ENCODE measurements at regions not wholly inside any gene's neighbourhood (a gene's known extent, or its start where the extent isn't known, plus 50 kb on each side); places are given as distances from the start of the nearest gene placed in this dataset.

- TF ChIP-seq, protein P1, sequence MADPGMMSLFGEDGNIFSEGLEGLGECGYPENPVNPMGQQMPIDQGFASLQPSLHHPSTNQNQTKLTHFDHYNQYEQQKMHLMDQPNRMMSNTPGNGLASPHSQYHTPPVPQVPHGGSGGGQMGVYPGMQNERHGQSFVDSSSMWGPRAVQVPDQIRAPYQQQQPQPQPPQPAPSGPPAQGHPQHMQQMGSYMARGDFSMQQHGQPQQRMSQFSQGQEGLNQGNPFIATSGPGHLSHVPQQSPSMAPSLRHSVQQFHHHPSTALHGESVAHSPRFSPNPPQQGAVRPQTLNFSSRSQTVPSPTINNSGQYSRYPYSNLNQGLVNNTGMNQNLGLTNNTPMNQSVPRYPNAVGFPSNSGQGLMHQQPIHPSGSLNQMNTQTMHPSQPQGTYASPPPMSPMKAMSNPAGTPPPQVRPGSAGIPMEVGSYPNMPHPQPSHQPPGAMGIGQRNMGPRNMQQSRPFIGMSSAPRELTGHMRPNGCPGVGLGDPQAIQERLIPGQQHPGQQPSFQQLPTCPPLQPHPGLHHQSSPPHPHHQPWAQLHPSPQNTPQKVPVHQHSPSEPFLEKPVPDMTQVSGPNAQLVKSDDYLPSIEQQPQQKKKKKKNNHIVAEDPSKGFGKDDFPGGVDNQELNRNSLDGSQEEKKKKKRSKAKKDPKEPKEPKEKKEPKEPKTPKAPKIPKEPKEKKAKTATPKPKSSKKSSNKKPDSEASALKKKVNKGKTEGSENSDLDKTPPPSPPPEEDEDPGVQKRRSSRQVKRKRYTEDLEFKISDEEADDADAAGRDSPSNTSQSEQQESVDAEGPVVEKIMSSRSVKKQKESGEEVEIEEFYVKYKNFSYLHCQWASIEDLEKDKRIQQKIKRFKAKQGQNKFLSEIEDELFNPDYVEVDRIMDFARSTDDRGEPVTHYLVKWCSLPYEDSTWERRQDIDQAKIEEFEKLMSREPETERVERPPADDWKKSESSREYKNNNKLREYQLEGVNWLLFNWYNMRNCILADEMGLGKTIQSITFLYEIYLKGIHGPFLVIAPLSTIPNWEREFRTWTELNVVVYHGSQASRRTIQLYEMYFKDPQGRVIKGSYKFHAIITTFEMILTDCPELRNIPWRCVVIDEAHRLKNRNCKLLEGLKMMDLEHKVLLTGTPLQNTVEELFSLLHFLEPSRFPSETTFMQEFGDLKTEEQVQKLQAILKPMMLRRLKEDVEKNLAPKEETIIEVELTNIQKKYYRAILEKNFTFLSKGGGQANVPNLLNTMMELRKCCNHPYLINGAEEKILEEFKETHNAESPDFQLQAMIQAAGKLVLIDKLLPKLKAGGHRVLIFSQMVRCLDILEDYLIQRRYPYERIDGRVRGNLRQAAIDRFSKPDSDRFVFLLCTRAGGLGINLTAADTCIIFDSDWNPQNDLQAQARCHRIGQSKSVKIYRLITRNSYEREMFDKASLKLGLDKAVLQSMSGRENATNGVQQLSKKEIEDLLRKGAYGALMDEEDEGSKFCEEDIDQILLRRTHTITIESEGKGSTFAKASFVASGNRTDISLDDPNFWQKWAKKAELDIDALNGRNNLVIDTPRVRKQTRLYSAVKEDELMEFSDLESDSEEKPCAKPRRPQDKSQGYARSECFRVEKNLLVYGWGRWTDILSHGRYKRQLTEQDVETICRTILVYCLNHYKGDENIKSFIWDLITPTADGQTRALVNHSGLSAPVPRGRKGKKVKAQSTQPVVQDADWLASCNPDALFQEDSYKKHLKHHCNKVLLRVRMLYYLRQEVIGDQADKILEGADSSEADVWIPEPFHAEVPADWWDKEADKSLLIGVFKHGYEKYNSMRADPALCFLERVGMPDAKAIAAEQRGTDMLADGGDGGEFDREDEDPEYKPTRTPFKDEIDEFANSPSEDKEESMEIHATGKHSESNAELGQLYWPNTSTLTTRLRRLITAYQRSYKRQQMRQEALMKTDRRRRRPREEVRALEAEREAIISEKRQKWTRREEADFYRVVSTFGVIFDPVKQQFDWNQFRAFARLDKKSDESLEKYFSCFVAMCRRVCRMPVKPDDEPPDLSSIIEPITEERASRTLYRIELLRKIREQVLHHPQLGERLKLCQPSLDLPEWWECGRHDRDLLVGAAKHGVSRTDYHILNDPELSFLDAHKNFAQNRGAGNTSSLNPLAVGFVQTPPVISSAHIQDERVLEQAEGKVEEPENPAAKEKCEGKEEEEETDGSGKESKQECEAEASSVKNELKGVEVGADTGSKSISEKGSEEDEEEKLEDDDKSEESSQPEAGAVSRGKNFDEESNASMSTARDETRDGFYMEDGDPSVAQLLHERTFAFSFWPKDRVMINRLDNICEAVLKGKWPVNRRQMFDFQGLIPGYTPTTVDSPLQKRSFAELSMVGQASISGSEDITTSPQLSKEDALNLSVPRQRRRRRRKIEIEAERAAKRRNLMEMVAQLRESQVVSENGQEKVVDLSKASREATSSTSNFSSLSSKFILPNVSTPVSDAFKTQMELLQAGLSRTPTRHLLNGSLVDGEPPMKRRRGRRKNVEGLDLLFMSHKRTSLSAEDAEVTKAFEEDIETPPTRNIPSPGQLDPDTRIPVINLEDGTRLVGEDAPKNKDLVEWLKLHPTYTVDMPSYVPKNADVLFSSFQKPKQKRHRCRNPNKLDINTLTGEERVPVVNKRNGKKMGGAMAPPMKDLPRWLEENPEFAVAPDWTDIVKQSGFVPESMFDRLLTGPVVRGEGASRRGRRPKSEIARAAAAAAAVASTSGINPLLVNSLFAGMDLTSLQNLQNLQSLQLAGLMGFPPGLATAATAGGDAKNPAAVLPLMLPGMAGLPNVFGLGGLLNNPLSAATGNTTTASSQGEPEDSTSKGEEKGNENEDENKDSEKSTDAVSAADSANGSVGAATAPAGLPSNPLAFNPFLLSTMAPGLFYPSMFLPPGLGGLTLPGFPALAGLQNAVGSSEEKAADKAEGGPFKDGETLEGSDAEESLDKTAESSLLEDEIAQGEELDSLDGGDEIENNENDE (IDR thresholded peaks at IDR 0.05; ENCODE audit: insufficient replicate concordance, low read length), result no peak
- no peak for TF ChIP-seq KDM1A (IDR thresholded peaks at IDR 0.05; ENCODE audit: borderline replicate concordance, low read length)
- TF ChIP-seq PHF8 (conservative IDR thresholded peaks at IDR 0.05; ENCODE audit: low read depth, low read length), result no peak
- no peak for TF ChIP-seq JUN (IDR thresholded peaks at IDR 0.05; ENCODE audit: low read depth, low read length)
- TF ChIP-seq CTBP2 (IDR thresholded peaks at IDR 0.05; ENCODE audit: borderline replicate concordance, insufficient read depth, insufficient read length, low read length), result no peak
- no peak for TF ChIP-seq ATF3 (IDR thresholded peaks at IDR 0.05; ENCODE audit: insufficient read depth, low read depth, low read length)
- TF ChIP-seq CREB1 (IDR thresholded peaks at IDR 0.05), result no peak
- no peak for TF ChIP-seq SAP30 (IDR thresholded peaks at IDR 0.05; ENCODE audit: insufficient read depth, insufficient replicate concordance, low read length)
These were observed 327.3 kb downstream of the RWDD3 start (continued) for GRCh38 chr1:95561346-95561745.

Data from H1 (cell line).